DMS 273 treated with DMSO at 0.1 percent for 48 hours (cell line): ENCODE measurements at regions not wholly inside any gene's neighbourhood (a gene's known extent, or its start where the extent isn't known, plus 50 kb on each side); places are given as distances from the start of the nearest gene placed in this dataset.
"Not testable (repeated sequence)": the region's sequence is repeated elsewhere in the genome, so short reads cannot be mapped to it uniquely, and the experiment has no call there.

Experiments used
- DNase-seq: peaks from one replicate; lab custom pipeline; 2025; lab: John Stamatoyannopoulos, UW

- DNase-seq: no peak
Measured at GRCh38 chr5:120088836-120089235, 375.3 kb upstream of the PRR16 start.

GRCh38 chr5:120091376-120091948 is 372.6 kb upstream of the PRR16 start:
- no peak for DNase-seq

GRCh38 chr5:120092649-120093048 is 371.5 kb upstream of the PRR16 start:
- no peak for DNase-seq

GRCh38 chr5:120093178-120093577 is 370.9 kb upstream of the PRR16 start:
- DNase-seq: no peak

GRCh38 chr5:120096413-120096812 is 367.7 kb upstream of the PRR16 start:
- no peak for DNase-seq

GRCh38 chr5:120098426-120098825 is 365.7 kb upstream of the PRR16 start:
- DNase-seq: no peak

GRCh38 chr5:120098902-120099535 is 365.1 kb upstream of the PRR16 start:
- no peak for DNase-seq

GRCh38 chr5:120101771-120102170 is 362.3 kb upstream of the PRR16 start:
- no peak for DNase-seq

GRCh38 chr5:120103495-120103894 is 360.6 kb upstream of the PRR16 start:
- no peak for DNase-seq

- DNase-seq: no peak
Measured at GRCh38 chr5:120106912-120107525, 357.1 kb upstream of the PRR16 start.

- no peak for DNase-seq
Measured at GRCh38 chr5:120108586-120109248, 355.4 kb upstream of the PRR16 start.

- DNase-seq: no peak
Measured at GRCh38 chr5:120122703-120123102, 341.4 kb upstream of the PRR16 start.

GRCh38 chr5:120124031-120124430 is 340.1 kb upstream of the PRR16 start:
- no peak for DNase-seq

GRCh38 chr5:120124961-120125360 is 339.1 kb upstream of the PRR16 start:
- DNase-seq: no peak

- DNase-seq: not testable (repeated sequence)
Measured at GRCh38 chr5:120132347-120132746, 331.8 kb upstream of the PRR16 start.

GRCh38 chr5:120134944-120135343 is 329.2 kb upstream of the PRR16 start:
- no peak for DNase-seq

- DNase-seq: no peak
Measured at GRCh38 chr5:120137582-120137981, 326.5 kb upstream of the PRR16 start.

- no peak for DNase-seq
Measured at GRCh38 chr5:120139039-120139438, 325.1 kb upstream of the PRR16 start.

- DNase-seq: no peak
Measured at GRCh38 chr5:120140501-120140900, 323.6 kb upstream of the PRR16 start.

GRCh38 chr5:120141076-120141475 is 323.0 kb upstream of the PRR16 start:
- no peak for DNase-seq

- no peak for DNase-seq
Measured at GRCh38 chr5:120146787-120147186, 317.3 kb upstream of the PRR16 start.

GRCh38 chr5:120147911-120148310 is 316.2 kb upstream of the PRR16 start:
- DNase-seq: not testable (repeated sequence)

GRCh38 chr5:120150770-120151169 is 313.3 kb upstream of the PRR16 start:
- no peak for DNase-seq
